ENCODE measurements at regions not wholly inside any gene's neighbourhood (a gene's known extent, or its start where the extent isn't known, plus 50 kb on each side); places are given as distances from the start of the nearest gene placed in this dataset.
"Not testable (repeated sequence)": the region's sequence is repeated elsewhere in the genome, so short reads cannot be mapped to it uniquely, and the experiment has no call there.

DNA sequence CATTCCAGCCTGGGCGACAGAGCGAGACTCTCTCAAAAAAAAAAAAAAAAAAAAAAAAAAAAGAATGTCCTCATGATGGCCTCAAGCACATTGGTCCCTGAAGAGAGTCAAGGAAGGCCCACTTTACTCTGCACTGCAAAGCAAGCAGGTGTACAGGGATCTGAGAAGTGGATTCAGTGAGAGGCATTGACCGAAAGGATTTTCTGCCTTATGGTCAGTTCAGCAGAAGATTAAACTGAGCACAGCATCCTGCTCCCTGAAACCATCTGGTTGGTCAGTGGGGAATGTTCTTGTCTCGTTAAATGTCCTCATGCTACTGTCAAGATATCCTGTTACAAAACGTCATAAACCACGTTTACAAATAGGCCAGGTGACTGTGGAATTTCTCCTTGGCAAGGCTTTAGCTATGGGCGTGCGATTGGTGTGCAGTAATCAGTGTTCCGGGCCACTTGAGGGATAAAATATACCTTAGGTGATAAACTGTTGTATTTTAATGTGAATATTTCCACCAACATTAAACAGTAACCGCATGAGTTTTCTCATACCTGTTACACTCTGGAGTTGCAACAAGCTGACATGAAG is 195.0 kb downstream of the ADRA2C start:
- TF ChIP-seq EZH2phosphoT487 (IDR thresholded peaks at IDR 0.05; ENCODE audit: borderline replicate concordance) = not testable (repeated sequence)
- TF ChIP-seq, protein P1, sequence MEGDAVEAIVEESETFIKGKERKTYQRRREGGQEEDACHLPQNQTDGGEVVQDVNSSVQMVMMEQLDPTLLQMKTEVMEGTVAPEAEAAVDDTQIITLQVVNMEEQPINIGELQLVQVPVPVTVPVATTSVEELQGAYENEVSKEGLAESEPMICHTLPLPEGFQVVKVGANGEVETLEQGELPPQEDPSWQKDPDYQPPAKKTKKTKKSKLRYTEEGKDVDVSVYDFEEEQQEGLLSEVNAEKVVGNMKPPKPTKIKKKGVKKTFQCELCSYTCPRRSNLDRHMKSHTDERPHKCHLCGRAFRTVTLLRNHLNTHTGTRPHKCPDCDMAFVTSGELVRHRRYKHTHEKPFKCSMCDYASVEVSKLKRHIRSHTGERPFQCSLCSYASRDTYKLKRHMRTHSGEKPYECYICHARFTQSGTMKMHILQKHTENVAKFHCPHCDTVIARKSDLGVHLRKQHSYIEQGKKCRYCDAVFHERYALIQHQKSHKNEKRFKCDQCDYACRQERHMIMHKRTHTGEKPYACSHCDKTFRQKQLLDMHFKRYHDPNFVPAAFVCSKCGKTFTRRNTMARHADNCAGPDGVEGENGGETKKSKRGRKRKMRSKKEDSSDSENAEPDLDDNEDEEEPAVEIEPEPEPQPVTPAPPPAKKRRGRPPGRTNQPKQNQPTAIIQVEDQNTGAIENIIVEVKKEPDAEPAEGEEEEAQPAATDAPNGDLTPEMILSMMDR (conservative IDR thresholded peaks at IDR 0.05; ENCODE audit: low read length) = not testable (repeated sequence)

Data from Loucy (cell line).